ENCODE measurements at regions not wholly inside any gene's neighbourhood (a gene's known extent, or its start where the extent isn't known, plus 50 kb on each side); places are given as distances from the start of the nearest gene placed in this dataset.

DNA sequence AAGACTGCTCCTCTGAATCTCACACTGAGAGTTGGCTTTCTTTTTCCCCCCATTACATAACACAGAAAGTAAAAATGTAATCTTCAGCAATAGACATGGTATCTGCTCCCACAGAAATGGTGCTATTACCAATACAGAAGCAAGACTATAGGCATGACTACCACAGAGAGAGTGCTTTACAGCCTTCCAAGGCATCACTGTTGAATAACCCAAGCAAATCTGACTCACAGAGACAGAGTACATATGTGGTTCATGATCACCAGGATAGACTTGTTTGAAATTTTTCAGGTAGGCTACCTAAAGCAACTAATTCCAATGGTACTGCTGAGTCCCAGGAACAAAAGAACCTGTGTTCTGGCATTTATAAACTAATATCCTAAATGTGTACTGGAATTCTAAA is 1373.4 kb upstream of the C9orf72 start:
- H3K4me1 ChIP-seq (ENCODE audit: control insufficient read depth, insufficient read depth, low read length): no peaks in the 10 kb centered on the region
- H3K9me3 ChIP-seq (ENCODE audit: control insufficient read depth, low read length): no peaks in the 10 kb centered on the region
- no peak overlapping the region for H3K9ac ChIP-seq (ENCODE audit: extremely low read depth, low read length, poor library complexity, severe bottlenecking)
- DNase-seq: no peak
- H3K4me3 ChIP-seq (ENCODE audit: low read length): no peak overlapping the region
- TF ChIP-seq, protein P1, sequence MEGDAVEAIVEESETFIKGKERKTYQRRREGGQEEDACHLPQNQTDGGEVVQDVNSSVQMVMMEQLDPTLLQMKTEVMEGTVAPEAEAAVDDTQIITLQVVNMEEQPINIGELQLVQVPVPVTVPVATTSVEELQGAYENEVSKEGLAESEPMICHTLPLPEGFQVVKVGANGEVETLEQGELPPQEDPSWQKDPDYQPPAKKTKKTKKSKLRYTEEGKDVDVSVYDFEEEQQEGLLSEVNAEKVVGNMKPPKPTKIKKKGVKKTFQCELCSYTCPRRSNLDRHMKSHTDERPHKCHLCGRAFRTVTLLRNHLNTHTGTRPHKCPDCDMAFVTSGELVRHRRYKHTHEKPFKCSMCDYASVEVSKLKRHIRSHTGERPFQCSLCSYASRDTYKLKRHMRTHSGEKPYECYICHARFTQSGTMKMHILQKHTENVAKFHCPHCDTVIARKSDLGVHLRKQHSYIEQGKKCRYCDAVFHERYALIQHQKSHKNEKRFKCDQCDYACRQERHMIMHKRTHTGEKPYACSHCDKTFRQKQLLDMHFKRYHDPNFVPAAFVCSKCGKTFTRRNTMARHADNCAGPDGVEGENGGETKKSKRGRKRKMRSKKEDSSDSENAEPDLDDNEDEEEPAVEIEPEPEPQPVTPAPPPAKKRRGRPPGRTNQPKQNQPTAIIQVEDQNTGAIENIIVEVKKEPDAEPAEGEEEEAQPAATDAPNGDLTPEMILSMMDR (conservative IDR thresholded peaks at IDR 0.05): no peak
- H3K4me3 Mint-ChIP-seq: no peak overlapping the region
- no peak overlapping the region for H3K27ac Mint-ChIP-seq
- H3K9me3 Mint-ChIP-seq: peaks cover 16% of the 10 kb centered on the region
- H3K36me3 Mint-ChIP-seq (ENCODE audit: low read depth): peaks cover 8% of the 10 kb centered on the region
- no peaks in the 10 kb centered on the region for H3K27me3 ChIP-seq (ENCODE audit: control insufficient read depth, insufficient read depth, low read length, poor library complexity, severe bottlenecking)
- H3K36me3 ChIP-seq (ENCODE audit: control insufficient read depth, insufficient read depth, low read length): no peaks in the 10 kb centered on the region
- H3K27me3 Mint-ChIP-seq (ENCODE audit: insufficient read depth): no peaks in the 10 kb centered on the region
- H3K27ac ChIP-seq (ENCODE audit: low read depth, low read length): no peak overlapping the region
- peaks cover 18% of the 10 kb centered on the region for H3K4me1 Mint-ChIP-seq

DNA sequence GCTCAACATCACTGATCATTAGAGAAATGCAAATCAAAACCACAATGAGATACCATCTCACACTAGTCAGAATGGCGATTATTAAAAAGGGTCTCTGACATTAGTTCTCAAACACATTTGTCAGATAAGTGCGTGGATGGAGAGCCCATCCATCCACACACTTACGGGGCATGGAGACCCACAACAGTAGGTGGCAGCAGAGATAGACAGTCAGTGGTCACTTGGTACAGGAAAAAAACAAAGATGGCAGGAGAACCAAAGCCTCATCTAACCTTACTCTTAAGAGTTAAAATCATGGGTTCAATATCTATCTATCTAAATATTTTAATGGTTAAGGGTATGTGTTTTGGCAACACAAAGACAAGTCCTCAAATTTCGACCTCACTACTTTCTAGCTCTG is 1378.7 kb upstream of the C9orf72 start:
- WGBS, 2 experiments (ENCODE audit: insufficient coverage in 1 of 2, insufficient read length in 1 of 2): 94% methylated on average over 3 of the region's 4 CpGs; no CpG with 5 or more reads in 1 of the 2 experiments
- peaks cover 19% of the 10 kb centered on the region for H3K9me3 Mint-ChIP-seq
- H3K36me3 Mint-ChIP-seq (ENCODE audit: low read depth): peaks cover 8% of the 10 kb centered on the region
- TF ChIP-seq, protein P1 (conservative IDR thresholded peaks at IDR 0.05): peak; percentile 49
- Histone ChIP-seq H3K9me3 (ENCODE audit: control insufficient read depth, low read length) (no peaks in the 10 kb centered on the region), H3K27me3 (ENCODE audit: control insufficient read depth, insufficient read depth, low read length, poor library complexity, severe bottlenecking) (no peaks in the 10 kb centered on the region), H3K4me3 (ENCODE audit: low read length) (no peak overlapping the region), H3K9ac (ENCODE audit: extremely low read depth, low read length, poor library complexity, severe bottlenecking) (no peak overlapping the region), H3K4me1 (ENCODE audit: control insufficient read depth, insufficient read depth, low read length) (no peaks in the 10 kb centered on the region), H3K36me3 (ENCODE audit: control insufficient read depth, insufficient read depth, low read length) (no peaks in the 10 kb centered on the region), H3K27ac (ENCODE audit: low read depth, low read length) (no peak overlapping the region)
- H3K4me1 Mint-ChIP-seq: peaks cover 10% of the 10 kb centered on the region
- H3K27ac Mint-ChIP-seq: no peak overlapping the region
- peak; percentile 49 for DNase-seq
- no peaks in the 10 kb centered on the region for H3K27me3 Mint-ChIP-seq (ENCODE audit: insufficient read depth)
- H3K4me3 Mint-ChIP-seq: no peak overlapping the region

DNA sequence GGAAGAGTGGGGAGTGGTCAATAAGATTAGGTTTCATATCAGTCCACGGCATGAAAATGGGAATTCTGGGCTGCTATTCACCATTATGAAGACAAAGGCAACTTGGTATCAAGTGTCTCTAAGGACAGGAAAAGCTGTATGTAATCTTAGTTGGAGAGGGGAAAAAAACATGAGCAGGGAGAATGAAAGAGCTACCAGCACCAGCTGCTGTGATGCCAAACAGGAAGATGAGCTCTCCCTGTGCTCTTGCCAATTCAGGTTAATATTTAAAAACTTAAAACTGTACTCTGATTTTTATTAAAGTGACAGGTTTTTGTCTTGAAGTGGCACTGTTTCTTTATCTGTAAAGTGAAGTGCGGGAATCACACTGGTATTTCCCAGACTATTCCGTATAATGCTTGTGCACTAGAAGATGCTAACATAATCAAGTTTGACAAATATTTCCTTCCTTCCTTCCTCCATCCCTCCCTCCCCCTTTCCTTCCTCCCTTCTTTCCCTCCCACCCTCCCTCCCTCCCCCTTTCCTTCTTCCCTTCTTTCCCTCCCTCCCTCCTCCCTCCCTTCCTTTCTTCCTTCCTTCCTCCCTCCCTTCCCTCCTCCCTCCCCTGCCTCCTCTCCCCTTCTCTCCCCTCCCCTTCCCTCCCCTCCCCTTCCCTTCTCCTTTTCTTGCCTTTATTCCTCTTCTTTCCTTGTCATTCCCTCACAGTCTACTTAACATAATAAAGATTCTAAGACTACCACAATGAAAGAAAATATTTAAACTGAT is 1383.0 kb upstream of the C9orf72 start:
- no peaks in the 10 kb centered on the region for H3K36me3 Mint-ChIP-seq (ENCODE audit: low read depth)

More for the DNA sequence above, 1383.0 kb upstream of the C9orf72 start:
- peaks cover 3% of the 10 kb centered on the region for H3K9me3 Mint-ChIP-seq
- no peak overlapping the region for H3K27ac Mint-ChIP-seq
- Histone ChIP-seq H3K27ac (ENCODE audit: low read depth, low read length) (no peak overlapping the region), H3K9me3 (ENCODE audit: control insufficient read depth, low read length) (no peaks in the 10 kb centered on the region), H3K4me1 (ENCODE audit: control insufficient read depth, insufficient read depth, low read length) (peaks cover under 1% of the 10 kb centered on the region), H3K4me3 (ENCODE audit: low read length) (no peak overlapping the region), H3K9ac (ENCODE audit: extremely low read depth, low read length, poor library complexity, severe bottlenecking) (no peak overlapping the region), H3K36me3 (ENCODE audit: control insufficient read depth, insufficient read depth, low read length) (no peaks in the 10 kb centered on the region), H3K27me3 (ENCODE audit: control insufficient read depth, insufficient read depth, low read length, poor library complexity, severe bottlenecking) (no peaks in the 10 kb centered on the region)
- no peak for DNase-seq
- H3K4me3 Mint-ChIP-seq: no peak overlapping the region
- H3K4me1 Mint-ChIP-seq: peaks cover 11% of the 10 kb centered on the region
- TF ChIP-seq, protein P1 (conservative IDR thresholded peaks at IDR 0.05): no peak
- WGBS, 2 experiments (ENCODE audit: insufficient coverage in 1 of 2, insufficient read length in 1 of 2): 96 to 100% methylated on average over 2 to 3 of the region's 3 CpGs
- no peaks in the 10 kb centered on the region for H3K27me3 Mint-ChIP-seq (ENCODE audit: insufficient read depth)
